ENCODE measurements at regions not wholly inside any gene's neighbourhood (a gene's known extent, or its start where the extent isn't known, plus 50 kb on each side); places are given as distances from the start of the nearest gene placed in this dataset.

GRCh38 chr12:71335151-71335962 is 104.2 kb upstream of the LGR5 start:
- no peak for DNase-seq
- Histone ChIP-seq H3K36me3 (no peaks in the 10 kb centered on the region), H3K27ac (no peak overlapping the region), H3K27me3 (no peaks in the 10 kb centered on the region), H3K4me1 (no peaks in the 10 kb centered on the region), H3K4me3 (no peak overlapping the region), H3K9me3 (peaks cover 0 to 8% (median 2%) of the 10 kb centered on the region in 4 donors)
- 76 to 89% (median 88%) methylated on average over 4 of the region's 4 CpGs for WGBS, 5 donors
- no peak for TF ChIP-seq EP300 (IDR thresholded peaks at IDR 0.05)
- no peak for TF ChIP-seq CTCF (IDR thresholded peaks at IDR 0.05)
- no peak for TF ChIP-seq POLR2A (IDR thresholded peaks at IDR 0.05)
- no peak for TF ChIP-seq POLR2AphosphoS5 (IDR thresholded peaks at IDR 0.05)
- intact Hi-C loops (cut with DNase I; ENCODE audit: low total_unique reads) = no loop called here

- intact Hi-C loops (cut with DNase I; ENCODE audit: low total_unique reads) = no loop called here
- H3K9me3 ChIP-seq = peaks cover 0 to under 1% (median 0%) of the 10 kb centered on the region in 4 donors
- TF ChIP-seq EP300 (IDR thresholded peaks at IDR 0.05) (no peak), CTCF (IDR thresholded peaks at IDR 0.05) (no peak), POLR2A (IDR thresholded peaks at IDR 0.05) (no peak), POLR2AphosphoS5 (IDR thresholded peaks at IDR 0.05) (no peak)
- H3K36me3 ChIP-seq = no peaks in the 10 kb centered on the region
- DNase-seq = no peak
- H3K27ac ChIP-seq = no peak overlapping the region
- no peak overlapping the region for H3K4me3 ChIP-seq
- H3K4me1 ChIP-seq = no peaks in the 10 kb centered on the region
- 85 to 100% (median 90%) methylated on average over 1 of the region's 1 CpG for WGBS, 5 donors
- H3K27me3 ChIP-seq = no peaks in the 10 kb centered on the region
Measured at GRCh38 chr12:71333418-71333817, 106.2 kb upstream of the LGR5 start.

- Histone ChIP-seq H3K36me3 (no peaks in the 10 kb centered on the region), H3K27ac (no peak overlapping the region), H3K4me3 (no peak overlapping the region), H3K4me1 (no peaks in the 10 kb centered on the region), H3K27me3 (no peaks in the 10 kb centered on the region), H3K9me3 (no peaks in the 10 kb centered on the region)
- TF ChIP-seq POLR2A (IDR thresholded peaks at IDR 0.05) = no peak
- WGBS, 5 donors = 79 to 82% (median 80%) methylated on average over 2 of the region's 2 CpGs
- intact Hi-C loops (cut with DNase I; ENCODE audit: low total_unique reads) = no loop called here
- no peak for DNase-seq
Measured at GRCh38 chr12:71329956-71330355, 109.6 kb upstream of the LGR5 start.

- DNase-seq = no peak
- Histone ChIP-seq H3K27ac (no peak overlapping the region), H3K4me3 (no peak overlapping the region), H3K27me3 (no peaks in the 10 kb centered on the region), H3K36me3 (no peaks in the 10 kb centered on the region), H3K4me1 (no peaks in the 10 kb centered on the region), H3K9me3 (peaks cover 5 to 24% (median 20%) of the 10 kb centered on the region in 4 donors)
- intact Hi-C loops (cut with DNase I; ENCODE audit: low total_unique reads) = no loop called here
- TF ChIP-seq POLR2A (IDR thresholded peaks at IDR 0.05) = no peak
- TF ChIP-seq EP300 (IDR thresholded peaks at IDR 0.05) = no peak
Measured at GRCh38 chr12:71321531-71321930, 118.1 kb upstream of the LGR5 start.

GRCh38 chr12:71321130-71321529 is 118.5 kb upstream of the LGR5 start:
- intact Hi-C loops (cut with DNase I; ENCODE audit: low total_unique reads) = no loop called here
- no peak for DNase-seq
- H3K27me3 ChIP-seq = no peaks in the 10 kb centered on the region
- no peaks in the 10 kb centered on the region for H3K36me3 ChIP-seq
- no peaks in the 10 kb centered on the region for H3K4me1 ChIP-seq
- H3K9me3 ChIP-seq = peaks cover 5 to 24% (median 20%) of the 10 kb centered on the region in 4 donors
- H3K4me3 ChIP-seq = no peak overlapping the region
- TF ChIP-seq POLR2AphosphoS5 (IDR thresholded peaks at IDR 0.05) = no peak
- no peak for TF ChIP-seq EP300 (IDR thresholded peaks at IDR 0.05)
- TF ChIP-seq POLR2A (IDR thresholded peaks at IDR 0.05) = no peak
- no peak for TF ChIP-seq CTCF (IDR thresholded peaks at IDR 0.05)
- 70 to 87% (median 78%) methylated on average over 1 of the region's 1 CpG for WGBS, 5 donors
- H3K27ac ChIP-seq = no peak overlapping the region
